GM12878 (cell line): ENCODE measurements at regions not wholly inside any gene's neighbourhood (a gene's known extent, or its start where the extent isn't known, plus 50 kb on each side); places are given as distances from the start of the nearest gene placed in this dataset.

Experiments used
- ATAC-seq: fragments of 200-7000 bp; cut with Tn5 transposase; 3 replicates; pipeline ENCODE4 v1.9.1; 2020; ENCODE audit warnings: mild to moderate bottlenecking, moderate library complexity
- BruUV-seq: library from RNA; stranded (reverse); fragments of 400-500 nt; replicated peaks from 2 replicates; lab custom pipeline; 2021; lab: Mats Ljungman, UMichigan
- CTCF ChIA-PET: fragments of 300-600 bp; sonication (Branson Sonifier 250); formaldehyde crosslinking; extraction: SDS; loops from one replicate; lab custom pipeline; 2021; ENCODE audit warnings: inconsistent platforms; lab: Yijun Ruan, JAX
- POLR2A ChIA-PET: fragments of 350-600 bp; formaldehyde crosslinking; extraction: SDS; loops from one replicate; lab custom pipeline; 2021; ENCODE audit warnings: inconsistent platforms; lab: Charles Lee
- RAD21 ChIA-PET: fragments of 300-600 bp; sonication (Branson Sonifier 250); formaldehyde crosslinking; loops from one replicate; lab custom pipeline; 2023; ENCODE audit warnings: antibody characterized with exemption; ENCODE audit not compliant: unreplicated experiment; lab: Charles Lee
- SMC1A ChIA-PET: fragments of 300-600 bp; sonication (Branson Sonifier 250); formaldehyde crosslinking; loops from one replicate; lab custom pipeline; 2023; ENCODE audit not compliant: unreplicated experiment, uncharacterized antibody; lab: Charles Lee
- DNase-seq: peaks from one replicate; pipeline ENCODE4 v3.0.0-alpha.2; 2011; ENCODE audit warnings: low read depth, low spot score
- FAIRE-seq: peaks from 3 replicates; lab custom pipeline; 2011; peaks lifted over from hg19 to GRCh38; lab: Jason Lieb, UNC
- H2AFZ ChIP-seq: 2 replicates; pipeline ENCODE4 v1.6.0; 2011; ENCODE audit warnings: low read depth, low read length, control low read depth; ENCODE audit not compliant: control insufficient read depth
- H3K27ac ChIP-seq: 2 replicates; pipeline ENCODE4 v1.5.1; 2011; ENCODE audit warnings: control low read depth; ENCODE audit not compliant: control insufficient read depth, insufficient read depth
- H3K27me3 ChIP-seq, 2 experiments: replicated peaks in 1 of 2; 2 replicates each; pipeline versions ENCODE4 v1.6.0 to v1.6.1; 2011; ENCODE audit warnings: low read length in 1 of 2; ENCODE audit not compliant: control insufficient read depth in 2 of 2, insufficient read depth in 2 of 2
- H3K36me3 ChIP-seq, 2 experiments: 2 replicates each; pipeline ENCODE4 v1.5.1; 2011; ENCODE audit warnings: low read length in 1 of 2; ENCODE audit not compliant: control insufficient read depth in 2 of 2, insufficient read depth in 2 of 2
- H3K4me1 ChIP-seq: 2 replicates; pipeline ENCODE4 v1.6.1; 2011; ENCODE audit warnings: mild to moderate bottlenecking, low read length, moderate library complexity, mixed read lengths; ENCODE audit not compliant: control insufficient read depth, insufficient read depth
- H3K4me2 ChIP-seq: 2 replicates; pipeline ENCODE4 v1.6.0; 2011; ENCODE audit warnings: control low read depth; ENCODE audit not compliant: control insufficient read depth, insufficient read depth
- H3K4me3 ChIP-seq: fragments of 200-600 bp; sonication (generic); 2 replicates; pipeline ENCODE4 v1.5.1; 2016
- H3K79me2 ChIP-seq: 2 replicates; pipeline ENCODE4 v1.6.0; 2011; ENCODE audit warnings: low read length; ENCODE audit not compliant: control insufficient read depth, insufficient read depth
- H3K9ac ChIP-seq: 2 replicates; pipeline ENCODE4 v1.8.0; 2011; ENCODE audit warnings: low read length, control low read depth, mixed read lengths; ENCODE audit not compliant: control insufficient read depth, insufficient read depth
- H3K9me3 ChIP-seq: replicated peaks from 3 replicates; pipeline ENCODE4 v1.5.1; 2011; ENCODE audit warnings: mild to moderate bottlenecking, low read length; ENCODE audit not compliant: control insufficient read depth, insufficient read depth
- H4K20me1 ChIP-seq: 2 replicates; pipeline ENCODE4 v1.6.0; 2011; ENCODE audit not compliant: control insufficient read depth, insufficient read depth
- BMI1 ChIP-seq: fragments of 450-650 bp; IDR thresholded peaks from 2 replicates; pipeline ENCODE4 v1.6.1; 2016; ENCODE audit warnings: mild to moderate bottlenecking, moderate library complexity, borderline replicate concordance
- CREB1 ChIP-seq: IDR thresholded peaks from 2 replicates; pipeline ENCODE4 v1.6.1; 2012; ENCODE audit warnings: low read depth, mild to moderate bottlenecking, inconsistent platforms
- CTCF ChIP-seq, 3 experiments: IDR thresholded peaks in 2 of 3; conservative IDR thresholded peaks in 1 of 3; 2 replicates each; pipeline ENCODE4 v1.5.1; 2011; ENCODE audit warnings: low read depth in 3 of 3, low read length in 3 of 3, mild to moderate bottlenecking in 3 of 3, control low read depth in 2 of 3, moderate library complexity in 2 of 3, inconsistent platforms in 1 of 3, mixed read lengths in 1 of 3; ENCODE audit not compliant: control insufficient read depth in 2 of 3, insufficient read depth in 1 of 3; ENCODE audit errors: extremely low read depth in 1 of 3
- FOS ChIP-seq: IDR thresholded peaks from 3 replicates; pipeline ENCODE4 v1.6.1; 2011; ENCODE audit warnings: borderline replicate concordance; ENCODE audit not compliant: insufficient read length; ENCODE audit errors: extremely low read depth
- MYB ChIP-seq: fragments of 150-350 bp; IDR thresholded peaks from 2 replicates; pipeline ENCODE4 v1.6.1; 2014; ENCODE audit warnings: mild to moderate bottlenecking, low read depth, low read length, borderline replicate concordance
- NR2F1 ChIP-seq: fragments of 450-650 bp; conservative IDR thresholded peaks from 2 replicates; pipeline ENCODE4 v1.6.1; 2017; ENCODE audit warnings: mild to moderate bottlenecking
- SRF ChIP-seq, 2 experiments: IDR thresholded peaks; 2 replicates each; pipeline ENCODE4 v1.6.1; 2011; ENCODE audit warnings: low read depth in 2 of 2, low read length in 2 of 2, mild to moderate bottlenecking in 1 of 2, moderate library complexity in 1 of 2
- TAF1 ChIP-seq: IDR thresholded peaks from 2 replicates; pipeline ENCODE4 v1.6.1; 2011; ENCODE audit warnings: mild to moderate bottlenecking, low read depth, low read length, borderline replicate concordance
- USF2 ChIP-seq: IDR thresholded peaks from 2 replicates; pipeline ENCODE4 v1.6.1; 2011; ENCODE audit warnings: low read depth, low read length, improper control_type of control experiment, borderline replicate concordance
- YY1 ChIP-seq: IDR thresholded peaks from 2 replicates; pipeline ENCODE4 v1.6.1; 2011; ENCODE audit warnings: low read depth, mild to moderate bottlenecking, low read length
- ZBTB40 ChIP-seq: fragments of 450-650 bp; IDR thresholded peaks from 2 replicates; pipeline ENCODE4 v1.6.1; 2016; ENCODE audit warnings: mild to moderate bottlenecking, moderate library complexity, borderline replicate concordance
- ZNF207 ChIP-seq: fragments of 450-650 bp; IDR thresholded peaks from 2 replicates; pipeline ENCODE4 v1.6.1; 2014; ENCODE audit warnings: antibody characterized with exemption, mild to moderate bottlenecking, borderline replicate concordance
- ZNF217 ChIP-seq: fragments of 450-650 bp; IDR thresholded peaks from 2 replicates; pipeline ENCODE4 v1.6.1; 2017; ENCODE audit warnings: antibody characterized with exemption, mild to moderate bottlenecking
- in situ Hi-C: fragments of 300-500 bp; cut with MboI; formaldehyde crosslinking; loops from 9 replicates; pipeline ENCODE4 v1.14.3; 2018; ENCODE audit warnings: mixed read lengths
- intact Hi-C: fragments of 100-400 bp; cut with micrococcal nuclease; formaldehyde crosslinking; loops from one replicate; pipeline ENCODE4 v1.14.2; 2022; ENCODE audit not compliant: unreplicated experiment

GRCh38 chr2:139216435-139216834, 436.2 kb upstream of the NXPH2 start:
- Histone ChIP-seq H3K79me2 (no peaks in the 10 kb centered on the region), H4K20me1 (no peaks in the 10 kb centered on the region), H3K4me1 (no peaks in the 10 kb centered on the region), H3K9me3 (no peaks in the 10 kb centered on the region), H3K36me3 (no peaks in the 10 kb centered on the region), H3K27ac (no peak overlapping the region), H3K4me2 (no peak overlapping the region), H3K9ac (no peak overlapping the region), H3K4me3 (no peak overlapping the region), H2AFZ (no peak overlapping the region), H3K27me3 (no peaks in the 10 kb centered on the region)
- BruUV-seq: no TSS peak
- no peak for TF ChIP-seq MYB
- TF ChIP-seq ZBTB40: no peak
- no peak for TF ChIP-seq YY1
- no peak for TF ChIP-seq FOS
- no peak for TF ChIP-seq CTCF (IDR thresholded peaks at IDR 0.05 in 2 of 3, conservative IDR thresholded peaks at IDR 0.05 in 1 of 3; ENCODE audit: control insufficient read depth in 2 of 3, extremely low read depth in 1 of 3, insufficient read depth in 1 of 3, low read depth in 3 of 3, low read length in 3 of 3)
- no peak for TF ChIP-seq CREB1
- no peak for TF ChIP-seq BMI1
- TF ChIP-seq ZNF217: no peak
- TF ChIP-seq SRF (IDR thresholded peaks at IDR 0.05; ENCODE audit: low read depth in 2 of 2, low read length in 2 of 2): no peak
- TF ChIP-seq TAF1: no peak
- no peak for TF ChIP-seq USF2
- no peak for TF ChIP-seq ZNF207
- no peak for TF ChIP-seq NR2F1
- RAD21 ChIA-PET: no interaction called here
- in situ Hi-C loops: no loop called here
- intact Hi-C loops: no loop called here
- DNase-seq (no peak), ATAC-seq (no peak), FAIRE-seq (no peak)
- CTCF ChIA-PET: no interaction called here
- POLR2A ChIA-PET: no interaction called here
- SMC1A ChIA-PET: no interaction called here
